GM21447 (cell line): ENCODE measurements at regions not wholly inside any gene's neighbourhood (a gene's known extent, or its start where the extent isn't known, plus 50 kb on each side); places are given as distances from the start of the nearest gene placed in this dataset.

Experiments used
- ATAC-seq: cut with Tn5 transposase; IDR thresholded peaks from one replicate; pipeline ENCODE4 v1.9.1; 2021; ENCODE audit not compliant: unreplicated experiment

DNA sequence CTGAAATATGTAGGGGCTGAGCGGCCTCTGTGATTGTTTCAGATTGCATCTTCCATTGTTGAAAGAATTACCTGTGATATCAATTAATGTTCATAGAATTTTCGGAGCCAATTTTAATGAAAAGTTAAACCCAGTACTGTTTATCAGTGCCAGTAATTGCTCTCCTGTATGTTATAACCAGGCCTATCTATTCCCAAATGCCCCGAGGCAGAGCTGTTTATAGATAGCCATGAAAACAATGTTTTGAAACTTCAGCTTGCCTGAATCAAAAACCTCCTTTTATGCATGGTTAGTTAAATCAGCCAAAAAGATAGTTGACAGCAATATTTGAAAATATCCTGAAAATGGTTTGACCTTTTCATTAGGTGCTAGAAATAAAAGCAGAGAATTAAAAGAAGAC, 50.1 kb upstream of the HDAC9 start:
- ATAC-seq, result no peak
